ENCODE measurements at regions not wholly inside any gene's neighbourhood (a gene's known extent, or its start where the extent isn't known, plus 50 kb on each side); places are given as distances from the start of the nearest gene placed in this dataset.
"Not testable (repeated sequence)": the region's sequence is repeated elsewhere in the genome, so short reads cannot be mapped to it uniquely, and the experiment has no call there.

DNA sequence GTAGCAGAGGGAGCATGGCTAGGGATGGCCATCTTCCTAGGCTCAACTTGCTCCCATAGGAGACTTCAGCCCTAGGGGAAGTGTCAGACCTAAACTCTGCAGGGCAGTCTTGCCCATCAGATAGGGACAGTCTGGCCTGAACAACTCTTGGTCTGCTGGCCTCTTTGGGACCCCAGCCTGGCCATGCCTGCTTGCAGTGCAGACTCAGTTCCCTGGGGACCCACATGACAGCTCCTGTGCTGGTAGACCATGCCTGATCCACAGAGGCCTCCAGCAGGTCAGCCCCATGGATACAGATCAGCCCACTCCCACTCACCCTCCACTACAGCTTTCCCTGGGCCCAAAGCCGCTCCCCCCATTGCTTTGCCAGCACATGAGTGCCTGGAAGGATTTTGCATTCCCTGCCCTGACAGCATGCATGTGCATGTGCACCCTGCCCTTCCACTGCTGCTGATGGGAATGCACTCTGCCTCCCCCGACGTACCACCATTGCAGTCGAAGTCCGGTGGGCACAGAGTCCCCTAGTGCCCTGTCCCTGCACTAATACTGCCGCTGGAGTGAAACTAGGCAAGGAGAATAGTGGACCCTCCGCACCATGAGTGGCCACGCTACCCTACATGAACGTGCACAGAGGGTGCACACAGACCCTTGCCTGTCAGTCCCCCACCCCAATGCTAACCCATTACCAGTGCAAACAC, 841.4 kb downstream of the FSCB start:
- intact Hi-C loops (cut with micrococcal nuclease) = no loop called here
- CTCF ChIA-PET = no interaction called here

GRCh38 chr14:43655194-43655593, 851.9 kb downstream of the FSCB start:
- H3K36me3 Mint-ChIP-seq = not testable (repeated sequence)

More for the DNA sequence above, 841.4 kb downstream of the FSCB start:
- Mint-ChIP-seq H3K36me3 (no peaks in the 10 kb centered on the region), H3K27ac (no peak overlapping the region), H3K9me3 (peaks cover 27% of the 10 kb centered on the region), H3K4me1 (ENCODE audit: low read depth) (no peaks in the 10 kb centered on the region), H3K4me3 (no peak overlapping the region), H3K27me3 (no peaks in the 10 kb centered on the region)
- POLR2A ChIA-PET = no interaction called here
- DNase-seq = no peak

DNA sequence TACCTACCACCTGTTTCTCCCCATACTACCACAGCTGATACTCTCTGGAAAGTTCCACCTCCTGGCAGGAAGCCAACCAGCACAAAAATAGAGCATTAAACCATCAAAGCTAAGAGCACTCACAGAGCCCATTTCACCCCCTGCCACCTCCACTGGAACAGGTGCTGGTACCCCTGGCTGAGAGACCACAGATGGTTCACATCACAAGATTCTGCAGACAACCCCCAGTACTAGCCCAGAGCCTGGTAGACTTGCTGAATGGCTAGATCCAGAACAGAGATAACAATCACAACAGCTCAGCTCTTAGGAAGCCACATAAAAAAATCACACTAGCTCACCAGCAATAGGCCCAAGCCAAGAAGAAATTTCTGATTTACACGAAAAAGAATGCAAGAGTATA, 855.2 kb downstream of the FSCB start:
- H3K9me3 Mint-ChIP-seq = peaks cover 28% of the 10 kb centered on the region
- ChIA-PET CTCF (no interaction called here), POLR2A (no interaction called here)
- no peak overlapping the region for H3K4me3 Mint-ChIP-seq
- intact Hi-C loops (cut with micrococcal nuclease) = no loop called here
- no peaks in the 10 kb centered on the region for H3K36me3 Mint-ChIP-seq
- H3K27ac Mint-ChIP-seq = no peak overlapping the region
- DNase-seq = no peak
- H3K27me3 Mint-ChIP-seq = no peaks in the 10 kb centered on the region
- H3K4me1 Mint-ChIP-seq (ENCODE audit: low read depth) = no peaks in the 10 kb centered on the region

More at GRCh38 chr14:43655194-43655593, 851.9 kb downstream of the FSCB start:
- intact Hi-C loops (cut with micrococcal nuclease); H3K27me3 Mint-ChIP-seq; H3K4me1 Mint-ChIP-seq (ENCODE audit: low read depth); H3K27ac Mint-ChIP-seq; DNase-seq; POLR2A ChIA-PET; H3K4me3 Mint-ChIP-seq; CTCF ChIA-PET: not testable (repeated sequence)
- peaks cover 31% of the 10 kb centered on the region for H3K9me3 Mint-ChIP-seq

GRCh38 chr14:43651185-43651787, 855.8 kb downstream of the FSCB start:
- intact Hi-C loops (cut with micrococcal nuclease) = no loop called here
- Mint-ChIP-seq H3K9me3 (peaks cover 25% of the 10 kb centered on the region), H3K27ac (no peak overlapping the region), H3K4me1 (ENCODE audit: low read depth) (no peaks in the 10 kb centered on the region), H3K4me3 (no peak overlapping the region), H3K27me3 (no peaks in the 10 kb centered on the region), H3K36me3 (no peaks in the 10 kb centered on the region)
- ChIA-PET POLR2A (no interaction called here), CTCF (no interaction called here)
- no peak for DNase-seq

GRCh38 chr14:43649508-43649907, 857.6 kb downstream of the FSCB start:
- ChIA-PET POLR2A (no interaction called here), CTCF (no interaction called here)
- Mint-ChIP-seq H3K27ac (no peak overlapping the region), H3K36me3 (no peaks in the 10 kb centered on the region), H3K27me3 (no peaks in the 10 kb centered on the region), H3K9me3 (peaks cover 19% of the 10 kb centered on the region), H3K4me3 (no peak overlapping the region), H3K4me1 (ENCODE audit: low read depth) (no peaks in the 10 kb centered on the region)
- DNase-seq = no peak
- intact Hi-C loops (cut with micrococcal nuclease) = no loop called here

DNA sequence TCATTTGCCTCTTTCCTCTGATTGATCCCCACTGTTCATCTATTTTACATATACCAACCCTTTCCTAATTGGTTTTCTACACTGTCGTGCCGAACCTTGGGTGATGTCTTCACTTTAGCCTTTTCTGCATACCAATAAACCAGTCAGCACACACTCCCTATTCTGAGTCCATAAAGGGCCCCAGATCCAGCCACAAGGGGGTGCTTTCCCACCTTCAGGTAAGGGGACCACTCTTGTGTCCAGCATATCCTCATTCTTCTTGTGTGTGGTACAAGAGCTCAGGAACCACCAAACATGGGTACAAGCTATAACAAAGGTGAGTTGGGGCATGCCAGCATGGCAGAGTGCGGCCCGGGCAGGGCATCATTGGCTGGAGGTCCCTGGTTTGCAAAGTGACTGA, 859.8 kb downstream of the FSCB start:
- Mint-ChIP-seq H3K27ac (no peak overlapping the region), H3K9me3 (peaks cover 17% of the 10 kb centered on the region), H3K4me3 (no peak overlapping the region), H3K27me3 (no peaks in the 10 kb centered on the region), H3K4me1 (ENCODE audit: low read depth) (no peaks in the 10 kb centered on the region), H3K36me3 (no peaks in the 10 kb centered on the region)
- no peak for DNase-seq
- ChIA-PET POLR2A (no interaction called here), CTCF (no interaction called here)
- intact Hi-C loops (cut with micrococcal nuclease) = no loop called here

DNA sequence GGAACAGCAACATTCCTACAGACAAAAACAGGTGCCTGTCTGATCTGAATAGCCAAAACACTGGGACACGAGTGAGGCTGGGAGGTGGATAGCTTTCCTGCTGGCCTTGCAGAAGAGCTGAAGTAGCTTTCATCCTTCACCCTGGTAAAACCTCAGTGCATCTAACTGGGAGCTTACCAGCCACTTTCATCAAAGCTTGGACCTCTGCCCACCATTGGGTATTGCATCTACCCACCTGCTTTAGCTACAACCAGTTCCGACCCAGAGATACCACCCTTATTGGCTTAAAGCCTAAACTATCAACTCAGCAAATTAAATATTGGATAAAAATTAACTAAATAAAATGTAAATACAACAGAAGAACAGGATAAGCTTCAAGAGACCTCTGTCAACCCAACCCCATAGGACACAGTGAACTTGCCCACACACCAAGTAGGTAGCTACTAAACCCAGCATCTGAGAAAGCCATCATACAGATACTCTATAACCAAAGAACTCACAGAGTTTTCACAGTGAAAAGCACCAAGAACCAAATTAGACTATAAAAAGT, 866.3 kb downstream of the FSCB start:
- DNase-seq = no peak
- Mint-ChIP-seq H3K27me3 (no peaks in the 10 kb centered on the region), H3K4me3 (no peak overlapping the region), H3K27ac (no peak overlapping the region), H3K9me3 (peaks cover 2% of the 10 kb centered on the region), H3K4me1 (ENCODE audit: low read depth) (no peaks in the 10 kb centered on the region), H3K36me3 (no peaks in the 10 kb centered on the region)
- intact Hi-C loops (cut with micrococcal nuclease) = no loop called here
- ChIA-PET POLR2A (no interaction called here), CTCF (no interaction called here)

- DNase-seq = no peak
- ChIA-PET CTCF (no interaction called here), POLR2A (no interaction called here)
Observed at GRCh38 chr14:43625294-43625693, 881.8 kb downstream of the FSCB start.

GRCh38 chr14:43621282-43621681, 885.8 kb downstream of the FSCB start:
- ChIA-PET POLR2A (no interaction called here), CTCF (no interaction called here)
- no peaks in the 10 kb centered on the region for H3K27me3 Mint-ChIP-seq
- no peaks in the 10 kb centered on the region for H3K36me3 Mint-ChIP-seq
- H3K9me3 Mint-ChIP-seq = peaks cover 7% of the 10 kb centered on the region
- H3K27ac Mint-ChIP-seq = no peak overlapping the region
- DNase-seq = no peak
- no peak overlapping the region for H3K4me3 Mint-ChIP-seq
- intact Hi-C loops (cut with micrococcal nuclease) = no loop called here
- no peaks in the 10 kb centered on the region for H3K4me1 Mint-ChIP-seq (ENCODE audit: low read depth)

More at GRCh38 chr14:43625294-43625693, 881.8 kb downstream of the FSCB start:
- no peaks in the 10 kb centered on the region for H3K4me1 Mint-ChIP-seq (ENCODE audit: low read depth)
- H3K4me3 Mint-ChIP-seq = no peak overlapping the region
- peaks cover 2% of the 10 kb centered on the region for H3K9me3 Mint-ChIP-seq
- intact Hi-C loops (cut with micrococcal nuclease) = no loop called here
- no peak overlapping the region for H3K27ac Mint-ChIP-seq
- H3K36me3 Mint-ChIP-seq = no peaks in the 10 kb centered on the region
- H3K27me3 Mint-ChIP-seq = no peaks in the 10 kb centered on the region

- intact Hi-C loops (cut with micrococcal nuclease) = no loop called here
- DNase-seq = no peak
- Mint-ChIP-seq H3K4me1 (ENCODE audit: low read depth) (no peaks in the 10 kb centered on the region), H3K36me3 (no peaks in the 10 kb centered on the region), H3K27me3 (no peaks in the 10 kb centered on the region), H3K27ac (no peak overlapping the region), H3K4me3 (no peak overlapping the region), H3K9me3 (peaks cover 10% of the 10 kb centered on the region)
- CTCF ChIA-PET = no interaction called here
- POLR2A ChIA-PET = no interaction called here
Observed at GRCh38 chr14:43595096-43595772, 911.8 kb downstream of the FSCB start.

GRCh38 chr14:43591776-43592175, 915.3 kb downstream of the FSCB start:
- intact Hi-C loops (cut with micrococcal nuclease) = no loop called here
- no peaks in the 10 kb centered on the region for H3K36me3 Mint-ChIP-seq
- ChIA-PET CTCF (no interaction called here), POLR2A (no interaction called here)
- peaks cover 10% of the 10 kb centered on the region for H3K9me3 Mint-ChIP-seq
- no peaks in the 10 kb centered on the region for H3K27me3 Mint-ChIP-seq
- DNase-seq = no peak
- no peaks in the 10 kb centered on the region for H3K4me1 Mint-ChIP-seq (ENCODE audit: low read depth)
- H3K4me3 Mint-ChIP-seq = no peak overlapping the region
- H3K27ac Mint-ChIP-seq = no peak overlapping the region

- intact Hi-C loops (cut with micrococcal nuclease) = no loop called here
- ChIA-PET POLR2A (no interaction called here), CTCF (no interaction called here)
- no peak overlapping the region for H3K4me3 Mint-ChIP-seq
- DNase-seq = no peak
- peaks cover 8% of the 10 kb centered on the region for H3K9me3 Mint-ChIP-seq
- no peaks in the 10 kb centered on the region for H3K36me3 Mint-ChIP-seq
- H3K27ac Mint-ChIP-seq = no peak overlapping the region
- H3K4me1 Mint-ChIP-seq (ENCODE audit: low read depth) = no peaks in the 10 kb centered on the region
- no peaks in the 10 kb centered on the region for H3K27me3 Mint-ChIP-seq
Observed at GRCh38 chr14:43587183-43587582, 919.9 kb downstream of the FSCB start.

DNA sequence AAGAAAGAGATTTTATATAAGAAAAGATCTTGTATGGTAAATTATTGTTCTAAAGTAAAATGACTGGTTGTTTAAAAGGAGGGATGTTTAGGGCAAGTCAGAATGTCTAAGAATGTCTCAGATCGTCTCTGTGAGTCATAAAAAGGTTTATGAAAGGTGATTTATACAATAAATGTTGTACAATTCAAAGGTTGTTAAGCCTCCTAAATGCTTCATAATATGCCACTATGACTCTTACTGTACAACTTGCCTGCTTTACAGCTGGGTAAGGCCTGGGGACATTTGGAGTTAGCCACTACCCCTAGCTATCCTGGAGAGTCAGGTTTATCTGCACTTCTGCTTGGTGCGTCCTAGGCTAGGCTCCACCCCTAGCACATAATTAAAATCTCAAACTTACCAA, 927.4 kb downstream of the FSCB start:
- ChIA-PET POLR2A (no interaction called here), CTCF (no interaction called here)
- no peaks in the 10 kb centered on the region for H3K4me1 Mint-ChIP-seq (ENCODE audit: low read depth)
- peaks cover 19% of the 10 kb centered on the region for H3K9me3 Mint-ChIP-seq
- H3K27ac Mint-ChIP-seq = no peak overlapping the region
- no peak overlapping the region for H3K4me3 Mint-ChIP-seq
- H3K27me3 Mint-ChIP-seq = no peaks in the 10 kb centered on the region
- no peaks in the 10 kb centered on the region for H3K36me3 Mint-ChIP-seq
- no peak for DNase-seq
- intact Hi-C loops (cut with micrococcal nuclease) = no loop called here

All from activated CD4-positive, alpha-beta memory T cell treated with anti-CD3 and anti-CD28 coated beads for 36 hours (primary cell).